Activated naive CD4-positive, alpha-beta T cell treated with anti-CD3 and anti-CD28 coated beads, Interleukin-2, amount 50 U/mL, for 72 hours (primary cell): ENCODE measurements at regions not wholly inside any gene's neighbourhood (a gene's known extent, or its start where the extent isn't known, plus 50 kb on each side); places are given as distances from the start of the nearest gene placed in this dataset.

ENCODE experiments used
- ATAC-seq, 2 donors: fragments of 150-1000 bp; cut with Tn5 transposase; 2 replicates each; pipeline ENCODE4 v1.10.0; 2021; ENCODE audit warnings: mild to moderate bottlenecking in 2 of 2, moderate library complexity in 2 of 2
- DNase-seq, 2 donors: peaks; one replicate each; pipeline ENCODE4 v3.0.0; 2021 to 2022; ENCODE audit warnings: low spot score in 2 of 2
- H3K27ac Mint-ChIP-seq, 2 donors: one replicate each; pipeline ENCODE4 v1.8.0; 2022; ENCODE audit warnings: mild to moderate bottlenecking in 2 of 2, mixed read lengths in 2 of 2
- H3K36me3 Mint-ChIP-seq, 2 donors: one replicate each; pipeline ENCODE4 v1.8.0; 2022; ENCODE audit warnings: mixed read lengths in 2 of 2
- H3K9me3 Mint-ChIP-seq, 2 donors: one replicate each; pipeline ENCODE4 v1.8.0; 2022; ENCODE audit warnings: mixed read lengths in 2 of 2

DNA sequence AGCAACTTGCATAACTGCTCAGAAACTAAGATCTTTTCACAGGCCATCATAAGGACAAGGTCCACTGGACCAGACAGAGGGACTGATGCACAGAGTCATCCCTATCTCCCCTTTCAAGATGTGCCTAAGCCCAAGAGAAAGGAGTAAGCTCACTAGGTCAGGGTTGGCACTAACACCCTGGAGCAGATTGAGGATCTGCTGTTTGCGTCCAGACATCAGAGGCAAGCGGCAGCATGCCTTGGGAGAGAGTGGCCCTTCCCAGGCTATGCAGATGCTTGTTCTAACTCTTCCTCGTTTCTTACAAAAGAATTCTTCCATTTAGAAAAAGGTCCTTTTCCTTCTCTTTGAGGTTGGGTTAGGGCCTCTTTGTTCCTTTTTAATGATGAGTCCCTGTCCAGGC lies 187.2 kb downstream of the KCNA5 start:
- peaks cover 7 to 8% of the 10 kb centered on the region in 2 donors for H3K9me3 Mint-ChIP-seq
- DNase-seq: no peak
- no peaks in the 10 kb centered on the region for H3K36me3 Mint-ChIP-seq
- no peak overlapping the region for H3K27ac Mint-ChIP-seq
- no peak for ATAC-seq

DNA sequence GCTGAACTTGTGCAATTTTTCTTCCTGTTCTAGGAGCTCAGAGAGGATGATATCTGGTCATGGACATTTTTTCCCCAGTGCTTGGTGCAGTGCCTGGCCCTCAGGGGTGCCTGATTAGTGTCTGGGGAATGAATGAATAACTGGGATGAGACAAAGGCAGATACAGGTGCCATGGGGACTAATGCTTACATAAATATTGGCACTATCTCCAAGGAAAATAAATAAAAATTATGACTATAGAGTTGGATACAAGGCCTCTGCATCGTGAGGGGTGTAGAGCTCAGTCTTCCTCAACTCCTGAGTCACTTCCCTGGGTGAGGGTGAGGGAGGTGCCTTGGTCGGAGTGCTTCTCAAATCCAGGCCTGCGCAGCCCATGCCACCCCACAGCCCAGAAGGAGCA lies 188.6 kb downstream of the KCNA5 start:
- ATAC-seq (no peak), DNase-seq (no peak)
- Mint-ChIP-seq H3K27ac (no peak overlapping the region), H3K9me3 (peaks cover 7 to 8% of the 10 kb centered on the region in 2 donors), H3K36me3 (no peaks in the 10 kb centered on the region)

DNA sequence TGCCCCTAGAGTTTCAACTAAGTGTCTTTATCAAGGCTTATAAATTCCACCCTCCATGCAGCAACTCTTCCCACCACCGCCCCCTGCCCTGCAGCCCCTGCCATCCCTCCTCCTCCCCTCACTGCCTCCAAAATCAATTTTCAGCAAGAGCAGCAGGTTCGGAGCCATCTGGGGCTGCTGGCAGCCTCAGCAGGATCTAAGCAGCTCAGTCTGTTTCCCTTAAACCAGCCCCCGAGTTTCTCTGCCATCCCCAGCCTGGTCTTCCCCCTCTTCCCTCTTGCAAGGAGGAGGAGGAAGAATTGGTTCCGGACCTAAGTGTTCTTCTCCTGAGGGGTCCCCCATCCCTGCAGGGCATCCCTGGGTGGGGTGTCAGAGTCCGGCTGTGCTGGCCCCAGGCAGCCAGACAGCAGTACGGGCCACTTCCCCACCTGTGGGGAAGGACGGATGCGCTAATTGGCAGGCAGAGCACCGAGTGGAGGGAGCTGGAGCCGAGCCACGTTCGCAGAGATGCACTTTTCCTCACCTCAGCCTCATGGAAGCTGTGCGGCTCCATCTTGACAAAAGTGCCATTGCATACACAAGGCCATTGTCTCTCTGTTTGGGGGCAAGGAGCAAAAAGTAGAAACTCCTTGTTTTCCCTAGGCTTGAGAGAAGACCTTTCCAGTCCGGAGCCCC lies 189.3 kb downstream of the KCNA5 start:
- ATAC-seq (no peak), DNase-seq (no peak)
- H3K9me3 Mint-ChIP-seq: peaks cover 7 to 8% of the 10 kb centered on the region in 2 donors
- no peaks in the 10 kb centered on the region for H3K36me3 Mint-ChIP-seq
- no peak overlapping the region for H3K27ac Mint-ChIP-seq

DNA sequence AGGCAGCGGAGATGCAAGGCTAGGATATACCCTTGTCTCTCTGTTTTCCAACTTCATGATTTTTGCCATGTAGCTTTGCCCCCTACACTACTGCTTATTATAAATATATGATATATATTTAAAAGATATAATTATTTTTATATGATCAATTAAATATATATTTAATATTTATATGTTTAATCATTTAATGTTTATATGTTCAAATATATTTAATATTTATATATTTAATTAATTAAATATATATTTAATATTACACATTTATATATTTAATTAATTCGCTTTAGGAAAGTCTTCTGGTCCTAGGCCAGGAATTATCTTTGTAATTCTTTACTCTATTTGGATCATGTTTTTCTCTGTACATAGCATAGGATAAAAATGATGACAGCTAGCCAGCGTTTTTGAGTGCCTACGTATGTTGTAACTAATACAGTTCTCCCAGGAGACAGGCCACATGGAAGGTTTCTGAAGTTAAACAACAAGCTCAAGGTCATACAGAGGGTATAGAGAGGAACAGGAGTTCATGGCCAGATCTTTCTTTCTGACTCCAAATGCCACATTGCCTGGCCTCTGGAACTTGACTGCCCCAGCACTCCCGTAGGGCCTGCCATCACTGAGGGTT lies 192.5 kb downstream of the KCNA5 start:
- Mint-ChIP-seq H3K36me3 (no peaks in the 10 kb centered on the region), H3K9me3 (no peaks in the 10 kb centered on the region), H3K27ac (no peak overlapping the region)
- DNase-seq (no peak), ATAC-seq (no peak)

DNA sequence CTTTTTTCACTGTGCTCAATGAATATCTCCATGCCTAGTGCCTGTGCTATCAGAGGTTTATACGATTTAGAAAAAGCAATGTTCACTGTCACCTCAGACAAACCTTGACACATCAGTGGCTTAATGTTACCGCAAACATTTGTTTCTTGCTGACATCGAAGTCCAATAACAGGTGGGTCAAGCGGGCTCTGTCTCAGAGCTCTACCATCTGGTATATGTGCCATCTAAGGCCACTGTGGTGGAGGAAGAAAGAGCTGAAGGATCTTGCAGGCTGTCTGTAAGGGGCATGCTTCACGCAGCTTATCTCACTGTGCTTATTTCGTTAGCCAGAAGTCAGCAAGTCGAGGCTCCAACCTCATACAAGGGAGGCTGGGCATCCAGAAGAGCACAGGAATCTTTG lies 189.5 kb upstream of the NTF3 start:
- H3K27ac Mint-ChIP-seq: no peak overlapping the region
- no peak for ATAC-seq
- no peaks in the 10 kb centered on the region for H3K9me3 Mint-ChIP-seq
- DNase-seq: no peak
- H3K36me3 Mint-ChIP-seq: no peaks in the 10 kb centered on the region

DNA sequence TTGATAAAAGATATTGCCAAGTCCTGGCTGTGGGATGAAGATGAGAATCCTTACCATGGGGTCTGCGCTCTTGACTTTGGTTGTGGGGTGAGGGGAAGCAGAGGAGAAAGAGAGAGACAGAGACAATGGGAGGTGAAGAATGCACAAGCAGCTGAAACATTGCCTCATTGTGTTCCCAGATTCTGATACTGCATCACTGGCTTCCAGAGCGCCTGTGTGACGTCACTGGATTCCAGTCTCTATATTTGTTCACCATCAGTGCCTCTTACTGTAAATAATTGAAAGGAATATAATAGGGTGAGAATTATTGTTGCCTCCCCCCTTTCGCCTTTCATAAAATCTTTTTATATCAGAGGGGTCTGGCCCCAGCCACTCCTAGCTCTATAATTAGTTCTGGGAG lies 188.9 kb upstream of the NTF3 start:
- Mint-ChIP-seq H3K27ac (no peak overlapping the region), H3K36me3 (no peaks in the 10 kb centered on the region), H3K9me3 (no peaks in the 10 kb centered on the region)
- DNase-seq: no peak
- ATAC-seq: no peak

DNA sequence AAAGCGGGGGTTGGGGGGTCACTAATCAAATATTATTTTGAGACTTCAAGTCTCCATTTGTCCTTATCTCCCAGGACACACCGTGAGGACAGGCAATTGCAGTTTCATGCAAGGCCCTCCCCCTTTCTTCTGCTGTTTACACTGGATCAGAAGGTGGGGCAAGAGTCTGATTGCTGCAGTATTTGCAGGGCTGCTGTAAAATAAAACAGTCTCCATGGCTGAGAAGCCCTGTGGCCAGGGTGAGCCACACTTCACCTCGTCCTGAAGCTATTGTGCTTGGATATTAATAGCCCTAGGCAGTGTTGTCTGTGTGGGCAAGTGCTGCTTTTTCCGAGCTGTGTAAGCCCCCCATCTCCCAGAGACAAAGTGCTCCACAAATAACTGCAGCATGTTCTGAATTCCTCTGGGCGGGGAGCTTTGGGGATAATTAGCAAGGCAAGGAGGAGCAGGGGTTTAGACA lies 187.4 kb upstream of the NTF3 start:
- Mint-ChIP-seq H3K9me3 (no peaks in the 10 kb centered on the region), H3K27ac (no peak overlapping the region), H3K36me3 (no peaks in the 10 kb centered on the region)
- ATAC-seq: no peak
- no peak for DNase-seq

DNA sequence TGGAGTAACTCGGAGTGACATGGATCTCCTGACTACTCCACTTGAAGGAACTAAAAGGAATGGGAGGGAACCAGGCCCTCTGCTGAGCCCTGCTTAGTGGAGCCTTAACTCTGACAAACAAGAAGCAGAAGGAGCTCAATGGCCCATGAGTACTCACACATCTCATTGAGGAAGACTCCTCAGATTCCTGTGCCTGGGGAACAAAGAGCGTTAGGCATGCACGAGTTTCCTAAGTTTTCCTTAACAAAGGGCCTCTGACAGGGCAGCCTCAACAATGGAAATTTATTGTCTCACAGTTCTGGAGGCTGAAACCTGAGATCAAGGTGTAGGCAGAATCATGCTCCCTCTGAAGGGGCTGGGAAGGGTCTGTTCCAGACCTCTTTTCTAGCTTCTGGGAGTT lies 185.7 kb upstream of the NTF3 start:
- no peaks in the 10 kb centered on the region for H3K9me3 Mint-ChIP-seq

DNA sequence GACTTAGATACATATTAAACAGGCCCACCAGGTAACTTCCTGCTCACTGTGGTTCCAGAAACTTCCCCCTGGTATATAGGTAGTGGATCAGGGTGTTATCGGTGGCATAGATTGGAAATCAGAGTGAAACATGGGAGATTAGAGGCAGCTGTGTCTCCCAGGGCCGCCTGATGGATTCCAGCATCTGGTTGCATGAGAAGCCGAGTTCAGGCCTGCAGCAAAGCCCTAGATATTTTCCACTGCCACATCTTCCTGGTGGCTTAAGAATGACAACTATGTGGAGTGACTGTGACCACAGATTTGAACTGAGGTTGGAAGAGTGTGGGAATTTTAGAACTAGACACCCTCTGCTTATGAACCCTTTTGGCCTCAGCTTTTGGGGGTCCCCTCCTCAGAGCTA lies 184.8 kb upstream of the NTF3 start:
- no peak for ATAC-seq
- no peak for DNase-seq
- no peaks in the 10 kb centered on the region for H3K36me3 Mint-ChIP-seq
- H3K9me3 Mint-ChIP-seq: no peaks in the 10 kb centered on the region
- H3K27ac Mint-ChIP-seq: no peak overlapping the region

More for the DNA sequence above, 185.7 kb upstream of the NTF3 start:
- no peak for ATAC-seq
- Mint-ChIP-seq H3K36me3 (no peaks in the 10 kb centered on the region), H3K27ac (no peak overlapping the region)
- no peak for DNase-seq

DNA sequence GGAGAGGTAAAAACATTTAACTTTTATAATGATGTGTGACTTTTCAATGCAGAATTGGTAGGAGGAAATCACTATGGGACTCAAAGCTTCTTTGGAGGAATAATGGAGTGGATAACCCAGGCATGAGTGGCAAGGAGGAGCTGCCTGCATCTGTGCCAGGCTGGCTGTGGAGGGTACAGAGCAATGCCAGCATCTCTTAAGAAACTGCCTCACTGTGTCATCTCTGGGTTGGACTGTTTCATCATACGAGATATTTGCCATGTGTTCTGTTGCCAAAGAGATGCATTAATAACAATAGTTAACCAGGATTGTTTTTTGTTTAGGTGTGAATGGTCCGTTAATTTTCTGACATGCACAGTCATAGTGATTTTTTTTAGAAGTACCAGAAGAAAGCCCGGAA lies 183.7 kb upstream of the NTF3 start:
- Mint-ChIP-seq H3K36me3 (no peaks in the 10 kb centered on the region), H3K27ac (no peak overlapping the region), H3K9me3 (no peaks in the 10 kb centered on the region)
- ATAC-seq: no peak
- DNase-seq: no peak

DNA sequence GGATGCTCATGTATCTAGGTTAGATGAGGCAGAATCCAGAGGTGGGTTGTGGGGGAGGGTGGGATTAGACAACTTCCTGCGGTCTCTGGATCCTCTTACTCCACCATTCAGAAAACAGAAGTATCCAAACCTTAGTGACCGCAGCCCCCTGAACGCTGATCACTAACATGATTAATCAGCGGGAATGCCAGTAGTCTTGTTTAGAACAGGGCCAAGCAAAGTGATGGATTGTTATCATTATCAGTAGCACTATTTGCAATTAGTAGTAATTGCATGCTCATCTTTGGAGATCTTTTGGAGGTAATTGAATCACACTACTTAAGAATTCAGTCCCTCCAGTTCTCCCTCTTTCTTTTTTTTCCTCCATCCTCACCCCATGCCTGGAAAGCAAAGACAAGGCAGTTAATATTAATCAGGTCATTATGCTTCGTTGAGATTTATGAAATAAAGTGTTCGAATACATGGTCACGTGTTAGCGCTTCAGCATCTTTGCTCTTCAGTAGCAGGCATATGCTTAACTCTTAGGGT lies 182.8 kb upstream of the NTF3 start:
- Mint-ChIP-seq H3K36me3 (no peaks in the 10 kb centered on the region), H3K27ac (no peak overlapping the region), H3K9me3 (no peaks in the 10 kb centered on the region)
- DNase-seq (no peak), ATAC-seq (no peak)

DNA sequence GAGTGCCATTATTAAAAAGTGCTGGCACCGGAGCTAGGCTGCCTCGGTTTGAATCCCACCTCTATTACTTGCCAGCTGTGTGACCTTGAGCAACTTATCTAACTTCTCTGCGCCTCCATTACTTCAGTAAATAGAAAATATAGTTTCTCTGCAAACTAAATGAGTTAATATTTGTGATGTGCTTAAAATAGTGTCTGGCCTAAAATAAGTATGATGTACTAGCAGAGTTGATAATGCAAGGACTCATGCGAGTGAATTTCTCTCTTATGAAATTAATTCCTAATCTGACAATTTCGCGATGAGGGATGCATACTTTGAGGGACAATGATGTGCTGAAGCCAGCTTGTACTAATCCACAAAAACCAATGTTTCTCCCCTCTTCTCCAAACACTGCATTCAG lies 180.8 kb upstream of the NTF3 start:
- Mint-ChIP-seq H3K27ac (no peak overlapping the region), H3K36me3 (no peaks in the 10 kb centered on the region), H3K9me3 (no peaks in the 10 kb centered on the region)
- ATAC-seq: no peak
- DNase-seq: no peak

DNA sequence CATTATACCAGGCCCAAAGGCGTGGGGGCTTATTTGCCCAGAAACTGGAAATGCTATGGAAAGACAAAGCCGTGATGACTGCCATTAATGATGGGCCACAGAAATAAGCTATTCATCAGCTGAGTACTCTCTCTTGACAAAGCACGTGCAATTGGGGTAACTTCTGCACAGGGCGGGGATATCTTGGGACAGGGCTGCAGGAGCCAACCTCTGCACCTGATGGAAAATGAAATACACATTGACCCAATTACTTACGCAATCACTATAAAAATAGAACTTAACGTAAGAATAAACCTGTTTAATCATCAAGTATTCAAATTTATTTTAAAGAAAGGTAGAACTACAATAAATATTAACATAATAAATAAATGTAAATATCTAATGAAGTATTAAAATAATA lies 180.1 kb upstream of the NTF3 start:
- no peak for DNase-seq
- no peak for ATAC-seq
- Mint-ChIP-seq H3K9me3 (no peaks in the 10 kb centered on the region), H3K36me3 (no peaks in the 10 kb centered on the region), H3K27ac (no peak overlapping the region)

DNA sequence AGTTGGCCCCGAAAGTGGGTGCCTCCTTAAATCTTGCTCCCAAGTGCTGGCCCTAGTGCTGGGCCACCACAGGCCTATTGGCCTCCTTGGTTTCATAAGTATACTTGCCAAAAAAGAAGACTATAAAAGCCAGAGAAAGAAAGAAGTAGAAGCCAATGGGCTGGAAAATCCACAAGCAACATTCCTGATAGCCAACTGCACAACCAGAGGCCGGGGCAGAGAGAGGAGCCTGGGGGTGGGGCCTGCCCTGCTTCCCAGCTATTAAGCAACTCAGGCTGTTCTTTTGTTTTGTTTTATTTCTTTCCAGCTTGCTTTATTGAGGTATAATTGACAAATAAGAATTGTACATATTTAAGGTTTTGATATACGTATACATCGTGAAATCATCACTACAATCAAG lies 177.2 kb upstream of the NTF3 start:
- DNase-seq: no peak
- Mint-ChIP-seq H3K36me3 (no peaks in the 10 kb centered on the region), H3K9me3 (no peaks in the 10 kb centered on the region), H3K27ac (no peak overlapping the region)
- no peak for ATAC-seq

DNA sequence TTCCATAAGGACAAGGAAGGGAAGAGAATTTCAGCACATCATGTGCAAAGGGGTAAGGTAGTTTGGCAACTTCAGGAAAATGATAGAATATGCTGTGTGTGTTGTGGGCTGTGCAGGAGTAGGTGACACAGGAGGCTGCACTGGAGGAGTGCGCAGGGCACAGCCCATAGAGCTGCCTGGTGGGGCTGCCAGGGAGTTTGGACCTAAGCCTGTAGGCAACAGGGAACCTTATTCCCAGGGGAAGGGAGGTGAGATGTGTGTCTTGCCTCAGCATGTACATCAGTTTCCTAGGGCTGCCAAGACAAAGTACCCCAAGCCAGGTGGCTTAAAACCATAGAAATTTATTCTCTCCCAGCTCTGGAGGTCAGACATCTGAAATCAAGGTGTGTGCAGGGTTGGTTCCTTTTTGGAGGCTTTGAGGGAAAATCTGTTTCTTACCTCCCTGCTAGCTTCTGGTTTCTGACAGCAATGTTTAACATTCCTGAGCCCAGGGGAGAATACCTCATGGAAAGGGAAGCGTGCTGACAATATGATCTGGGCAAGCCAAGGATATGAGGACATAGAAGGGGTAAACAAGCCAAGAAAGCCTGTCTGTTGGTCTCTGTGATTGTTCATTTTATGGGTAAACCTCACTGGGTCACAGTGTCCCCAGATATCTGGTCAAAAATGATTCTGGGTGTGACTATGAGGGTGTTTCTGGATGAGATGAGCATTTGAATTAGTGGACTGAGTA lies 174.0 kb upstream of the NTF3 start:
- ATAC-seq: no peak
- Mint-ChIP-seq H3K27ac (no peak overlapping the region), H3K36me3 (no peaks in the 10 kb centered on the region), H3K9me3 (no peaks in the 10 kb centered on the region)
- DNase-seq: no peak

DNA sequence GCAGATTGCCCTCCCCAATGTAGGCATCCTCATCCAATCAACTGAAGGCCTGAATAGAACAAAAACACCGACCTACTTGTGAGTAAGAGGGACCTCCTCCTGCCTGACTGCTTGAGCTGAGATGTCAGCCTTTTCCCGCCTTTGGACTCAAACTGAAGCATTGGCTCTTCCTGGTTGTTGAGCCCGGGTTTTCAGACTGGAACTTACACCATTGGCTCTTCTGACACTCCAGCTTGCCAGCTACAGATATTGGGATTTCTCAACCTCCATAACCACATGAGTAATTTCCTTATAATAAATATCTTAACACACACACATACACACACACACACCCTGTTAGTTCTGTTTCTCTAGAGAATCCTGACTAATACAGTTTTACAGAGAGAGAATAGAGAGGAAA lies 173.4 kb upstream of the NTF3 start:
- H3K27ac Mint-ChIP-seq: no peak overlapping the region
- ATAC-seq: no peak
- no peaks in the 10 kb centered on the region for H3K36me3 Mint-ChIP-seq
- DNase-seq: no peak
- H3K9me3 Mint-ChIP-seq: no peaks in the 10 kb centered on the region

DNA sequence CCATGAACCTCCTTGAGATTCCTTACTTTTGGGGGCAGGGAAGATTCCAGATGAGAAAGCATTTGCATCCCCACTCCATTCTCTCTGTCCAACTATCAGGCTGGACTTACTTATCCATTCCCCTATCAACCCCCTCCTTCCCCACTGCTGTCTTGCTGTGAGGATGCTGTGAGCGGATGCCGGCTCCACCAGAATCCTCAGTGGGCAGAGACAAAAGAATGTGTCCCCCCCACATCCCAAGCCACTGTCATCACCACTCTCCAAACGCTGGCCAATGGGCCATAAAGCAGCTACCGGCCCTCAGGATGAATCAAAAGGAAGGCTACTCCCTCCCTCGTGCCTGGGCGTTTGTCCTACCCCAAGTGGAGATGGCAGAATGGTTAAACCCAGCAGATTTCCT lies 173.0 kb upstream of the NTF3 start:
- no peak for ATAC-seq

DNA sequence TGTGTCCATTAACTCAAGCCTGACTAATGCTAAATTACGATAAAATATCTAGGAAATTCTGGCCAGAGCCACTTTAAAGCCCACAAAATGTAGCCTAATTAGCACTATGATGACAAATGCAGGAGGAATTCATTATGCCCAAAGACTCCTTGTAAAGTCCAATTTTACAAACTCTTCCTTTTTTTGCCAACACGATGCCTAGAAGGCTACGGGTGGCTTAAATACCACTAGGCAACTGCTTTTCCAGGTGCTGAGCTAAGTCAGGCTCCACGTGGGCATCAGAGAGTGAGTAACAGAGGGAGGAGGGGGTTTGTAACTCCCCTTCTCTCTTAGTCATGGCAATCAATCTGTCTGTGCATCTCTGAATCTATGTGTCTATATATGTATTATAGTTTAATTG lies 172.4 kb upstream of the NTF3 start:
- Mint-ChIP-seq H3K36me3 (no peaks in the 10 kb centered on the region), H3K27ac (no peak overlapping the region), H3K9me3 (no peaks in the 10 kb centered on the region)
- no peak for DNase-seq
- ATAC-seq: no peak

More for the DNA sequence above, 173.0 kb upstream of the NTF3 start:
- no peak for DNase-seq
- no peak overlapping the region for H3K27ac Mint-ChIP-seq
- H3K36me3 Mint-ChIP-seq: no peaks in the 10 kb centered on the region
- no peaks in the 10 kb centered on the region for H3K9me3 Mint-ChIP-seq
